Ishikawa (cell line): ENCODE measurements at regions not wholly inside any gene's neighbourhood (a gene's known extent, or its start where the extent isn't known, plus 50 kb on each side); places are given as distances from the start of the nearest gene placed in this dataset.

Experiments used
- CEBPB ChIP-seq: IDR thresholded peaks from 2 replicates; pipeline ENCODE4 v1.6.1; 2012
- CREB1 ChIP-seq: IDR thresholded peaks from 2 replicates; pipeline ENCODE4 v1.6.1; 2012; ENCODE audit warnings: low read depth
- EGR1 ChIP-seq: IDR thresholded peaks from 2 replicates; pipeline ENCODE4 v1.6.1; 2012
- EP300 ChIP-seq: IDR thresholded peaks from 2 replicates; pipeline ENCODE4 v1.6.1; 2012; ENCODE audit warnings: borderline replicate concordance
- FOXM1 ChIP-seq: IDR thresholded peaks from 2 replicates; pipeline ENCODE4 v1.6.1; 2012; ENCODE audit warnings: low read depth, borderline replicate concordance
- MAX ChIP-seq: IDR thresholded peaks from 2 replicates; pipeline ENCODE4 v1.6.1; 2012
- NFIC ChIP-seq: IDR thresholded peaks from 2 replicates; pipeline ENCODE4 v1.6.1; 2012
- RAD21 ChIP-seq: IDR thresholded peaks from 2 replicates; pipeline ENCODE4 v1.6.1; 2012; ENCODE audit warnings: low read depth
- REST ChIP-seq: IDR thresholded peaks from 2 replicates; pipeline ENCODE4 v1.6.1; 2012; ENCODE audit warnings: low read depth, mild to moderate bottlenecking
- TAF1 ChIP-seq: IDR thresholded peaks from 2 replicates; pipeline ENCODE4 v1.6.1; 2012; ENCODE audit warnings: low read depth, mild to moderate bottlenecking
- TCF12 ChIP-seq: IDR thresholded peaks from 2 replicates; pipeline ENCODE4 v1.6.1; 2012; ENCODE audit warnings: low read depth
- TEAD4 ChIP-seq: IDR thresholded peaks from 2 replicates; pipeline ENCODE4 v1.6.1; 2012
- USF1 ChIP-seq: IDR thresholded peaks from 2 replicates; pipeline ENCODE4 v1.6.1; 2012
- YY1 ChIP-seq: IDR thresholded peaks from 2 replicates; pipeline ENCODE4 v1.6.1; 2012; ENCODE audit warnings: low read depth
- ZBTB7A ChIP-seq: IDR thresholded peaks from 2 replicates; pipeline ENCODE4 v1.6.1; 2012; ENCODE audit warnings: low read depth

- no peak for TF ChIP-seq ZBTB7A
- TF ChIP-seq TAF1 = no peak
- no peak for TF ChIP-seq FOXM1
- TF ChIP-seq NFIC = no peak
- no peak for TF ChIP-seq EGR1
- TF ChIP-seq MAX = no peak
- TF ChIP-seq USF1 = no peak
- no peak for TF ChIP-seq TCF12
- no peak for TF ChIP-seq RAD21
- TF ChIP-seq YY1 = no peak
- TF ChIP-seq TEAD4 = no peak
- no peak for TF ChIP-seq EP300
Observed at GRCh38 chr2:147683380-147683779, 161.4 kb upstream of the ACVR2A start.

- TF ChIP-seq NFIC = no peak
- TF ChIP-seq TAF1 = no peak
- no peak for TF ChIP-seq YY1
- TF ChIP-seq MAX = no peak
- TF ChIP-seq TCF12 = no peak
- TF ChIP-seq EGR1 = no peak
- no peak for TF ChIP-seq TEAD4
- no peak for TF ChIP-seq FOXM1
- TF ChIP-seq ZBTB7A = no peak
- no peak for TF ChIP-seq CEBPB
- no peak for TF ChIP-seq EP300
- no peak for TF ChIP-seq REST
- TF ChIP-seq USF1 = no peak
- no peak for TF ChIP-seq CREB1
- TF ChIP-seq RAD21 = no peak
Observed at GRCh38 chr2:147681093-147681492, 163.7 kb upstream of the ACVR2A start.

- TF ChIP-seq ZBTB7A (no peak), CEBPB (no peak), CREB1 (no peak), YY1 (no peak), TEAD4 (no peak), TCF12 (no peak), MAX (no peak), RAD21 (no peak), FOXM1 (no peak), REST (no peak)
Observed at GRCh38 chr2:147679955-147680531, 164.8 kb upstream of the ACVR2A start.

- no peak for TF ChIP-seq RAD21
- no peak for TF ChIP-seq EP300
- TF ChIP-seq FOXM1 = no peak
- no peak for TF ChIP-seq REST
- TF ChIP-seq TAF1 = no peak
Observed at GRCh38 chr2:147679191-147679954, 165.5 kb upstream of the ACVR2A start.
